GM21619 (cell line): ENCODE measurements at regions not wholly inside any gene's neighbourhood (a gene's known extent, or its start where the extent isn't known, plus 50 kb on each side); places are given as distances from the start of the nearest gene placed in this dataset.
A peak's percentile ranks its signal among the peaks of the same experiment; 100 is the strongest.
"Not testable (repeated sequence)": the region's sequence is repeated elsewhere in the genome, so short reads cannot be mapped to it uniquely, and the experiment has no call there.

Source experiments
- ATAC-seq: cut with Tn5 transposase; IDR thresholded peaks from one replicate; pipeline ENCODE4 v1.9.1; 2021; ENCODE audit not compliant: unreplicated experiment

DNA sequence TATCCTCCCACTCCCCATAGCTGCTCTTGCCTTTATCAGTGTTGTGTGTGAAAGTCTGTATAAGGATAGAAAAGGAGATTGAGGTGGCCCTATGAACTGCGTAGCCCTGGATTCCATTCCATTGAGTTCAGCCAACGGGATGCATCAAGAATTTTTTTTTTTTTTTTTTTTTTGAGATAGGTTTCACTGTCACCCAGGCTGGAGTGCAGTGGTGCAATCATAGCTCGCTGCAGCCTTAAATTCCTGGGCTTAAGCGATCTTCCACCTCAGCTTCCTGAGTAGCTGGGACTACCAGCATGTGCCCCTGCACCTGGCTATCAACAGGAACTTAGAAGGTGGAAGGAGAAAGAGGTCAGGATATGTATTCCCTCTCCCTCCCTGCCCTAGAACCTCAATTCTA is 187.2 kb upstream of the SPRY1 start:
- ATAC-seq, result no peak

DNA sequence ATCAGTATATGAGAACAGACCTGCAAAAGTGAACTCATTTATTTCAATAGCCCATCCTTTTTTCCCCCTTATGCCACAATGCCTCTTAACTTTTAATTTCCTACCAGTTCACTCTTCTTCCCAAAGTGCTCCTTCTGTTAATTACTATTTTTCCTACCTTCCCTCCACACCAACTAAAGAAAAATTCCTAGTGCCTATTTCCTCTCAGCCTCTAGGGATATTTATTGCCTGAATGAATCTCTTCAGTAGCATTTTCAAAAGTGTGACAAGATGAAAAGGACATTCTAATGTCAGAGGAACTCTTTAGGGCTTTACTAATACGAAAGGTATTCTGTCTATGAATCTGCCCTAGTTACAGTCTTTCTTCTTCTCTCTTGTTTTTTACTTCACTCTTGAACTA is 181.1 kb upstream of the SPRY1 start:
- no peak for ATAC-seq

DNA sequence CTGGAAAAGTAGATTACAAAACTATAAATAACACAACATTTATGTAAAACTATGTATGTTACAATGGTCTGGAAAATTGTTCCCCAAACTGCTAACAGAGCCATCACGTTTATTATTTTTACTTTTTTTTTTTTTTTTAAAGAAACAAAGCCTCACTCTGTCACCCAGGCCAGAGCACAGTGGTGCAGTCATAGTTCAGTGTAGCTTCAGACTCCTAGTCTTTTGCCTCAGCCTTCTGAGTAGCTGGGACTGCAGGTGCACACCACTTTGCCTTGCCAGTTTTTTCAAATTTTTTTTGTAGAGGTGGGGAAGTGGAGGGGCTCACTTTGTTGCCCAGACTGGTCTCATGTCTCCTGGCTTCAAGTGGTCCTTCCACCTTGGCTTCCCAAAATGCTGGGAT is 180.1 kb upstream of the SPRY1 start:
- ATAC-seq, result no peak

DNA sequence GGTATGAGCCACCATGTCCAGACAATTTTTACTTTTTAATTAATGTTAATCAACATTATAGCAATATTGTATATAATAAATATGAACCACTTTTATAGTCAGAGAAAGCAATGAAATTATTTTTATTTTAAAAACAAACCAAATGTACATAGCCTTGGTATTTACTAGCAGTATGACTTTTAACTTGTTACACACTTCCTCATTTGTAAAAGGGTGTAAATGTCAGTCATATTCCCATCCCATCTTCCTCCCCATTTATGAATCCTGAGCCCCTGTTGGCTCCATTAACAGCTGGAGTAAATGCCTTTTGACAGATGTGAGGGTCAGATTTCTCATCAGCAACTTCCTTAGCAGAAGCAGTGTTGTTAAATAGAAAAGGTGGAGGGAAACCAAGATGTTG is 179.6 kb upstream of the SPRY1 start:
- ATAC-seq, result no peak

DNA sequence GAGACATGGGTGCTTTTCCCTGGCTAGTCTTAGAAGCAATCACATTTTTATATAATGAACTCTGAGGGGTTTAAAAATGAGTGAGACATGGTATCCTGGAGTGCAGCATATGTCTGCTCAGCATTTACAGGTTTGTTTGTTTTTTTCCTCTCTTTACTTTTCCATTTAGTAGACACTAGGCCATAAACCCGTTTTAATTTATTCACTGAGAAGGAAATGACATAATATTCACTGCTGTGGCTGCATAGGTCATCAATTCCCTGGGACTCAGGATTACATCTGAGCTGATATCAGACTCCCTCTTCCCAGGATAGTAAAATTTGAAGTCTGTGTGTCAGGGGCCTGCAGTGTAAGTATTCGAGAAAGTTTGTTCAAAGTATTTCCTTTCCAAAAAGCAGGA is 178.9 kb upstream of the SPRY1 start:
- no peak for ATAC-seq

DNA sequence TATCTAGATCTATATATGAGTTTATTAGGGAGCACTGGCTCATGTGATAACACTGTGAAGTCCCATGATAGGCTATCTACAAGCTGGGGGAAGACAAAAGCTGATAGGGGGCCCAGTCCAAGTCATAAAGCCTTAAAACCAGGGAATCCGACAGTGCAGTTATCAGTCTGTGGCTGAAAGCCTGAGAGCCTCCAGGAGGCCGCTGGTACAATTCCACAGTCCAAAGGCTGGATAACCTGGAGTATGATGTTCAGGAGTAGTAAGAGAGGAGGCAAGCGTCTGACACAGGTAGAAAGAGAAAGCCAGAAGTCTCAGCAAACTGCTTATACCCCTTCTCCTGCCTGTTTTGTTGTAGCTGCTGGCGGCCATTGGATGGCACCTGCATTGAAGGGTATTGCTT is 177.6 kb upstream of the SPRY1 start:
- ATAC-seq, result no peak

DNA sequence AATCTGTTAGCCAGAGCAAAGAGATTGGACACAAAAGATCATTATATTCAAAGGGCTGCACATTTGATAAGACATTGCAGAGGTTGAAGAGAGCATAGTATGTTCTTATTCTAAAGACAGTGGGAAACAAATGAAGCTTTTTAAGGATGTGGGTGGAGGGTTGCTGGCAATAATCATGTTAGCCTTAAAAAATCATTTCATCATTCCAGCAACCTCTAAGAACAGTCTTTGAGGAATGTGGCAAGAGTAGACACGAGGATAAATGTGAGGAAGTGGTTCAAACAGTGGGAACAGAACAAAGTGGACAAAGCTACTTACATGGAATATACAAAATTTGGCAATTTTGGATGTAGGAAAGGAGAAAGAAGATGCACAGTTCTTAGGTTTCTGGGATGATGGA is 167.3 kb upstream of the SPRY1 start:
- no peak for ATAC-seq

DNA sequence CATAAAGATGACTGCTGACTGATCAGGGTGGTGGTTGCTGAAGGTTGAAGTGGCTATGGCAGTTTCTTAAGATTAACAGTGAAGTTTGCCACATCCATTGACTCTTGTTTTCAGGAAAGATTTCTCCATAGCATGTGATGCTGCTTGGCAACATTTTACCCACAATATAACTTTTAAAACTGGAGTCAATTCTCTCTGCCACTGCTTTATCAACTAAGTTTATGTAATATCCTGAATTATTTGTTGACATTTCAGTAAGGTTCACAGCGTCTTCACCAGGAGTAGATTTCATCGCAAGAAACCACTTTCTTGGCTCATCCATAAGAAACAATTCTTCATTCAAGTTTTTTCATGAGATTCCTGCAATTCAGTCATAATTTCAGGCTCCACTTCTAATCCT is 166.5 kb upstream of the SPRY1 start:
- ATAC-seq, result no peak

DNA sequence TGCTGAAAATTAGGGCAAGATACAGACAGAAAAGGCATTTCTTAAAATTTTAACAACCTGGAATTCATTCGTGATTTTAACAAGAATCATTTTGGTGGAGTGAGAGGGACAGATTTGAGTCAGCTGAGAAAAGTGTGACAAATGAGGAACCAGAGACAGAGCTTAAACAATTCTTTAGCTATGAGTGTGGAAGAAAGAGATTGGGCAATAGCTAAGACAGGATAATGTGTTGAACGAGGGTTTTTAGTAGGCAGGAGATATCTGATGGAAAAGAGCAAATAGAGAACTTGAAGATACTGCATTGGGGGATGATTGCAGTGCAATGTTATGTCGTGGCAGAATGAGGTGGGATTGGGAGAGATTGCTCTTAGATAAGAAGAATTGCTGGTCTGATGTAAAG is 164.2 kb upstream of the SPRY1 start:
- ATAC-seq, result no peak

DNA sequence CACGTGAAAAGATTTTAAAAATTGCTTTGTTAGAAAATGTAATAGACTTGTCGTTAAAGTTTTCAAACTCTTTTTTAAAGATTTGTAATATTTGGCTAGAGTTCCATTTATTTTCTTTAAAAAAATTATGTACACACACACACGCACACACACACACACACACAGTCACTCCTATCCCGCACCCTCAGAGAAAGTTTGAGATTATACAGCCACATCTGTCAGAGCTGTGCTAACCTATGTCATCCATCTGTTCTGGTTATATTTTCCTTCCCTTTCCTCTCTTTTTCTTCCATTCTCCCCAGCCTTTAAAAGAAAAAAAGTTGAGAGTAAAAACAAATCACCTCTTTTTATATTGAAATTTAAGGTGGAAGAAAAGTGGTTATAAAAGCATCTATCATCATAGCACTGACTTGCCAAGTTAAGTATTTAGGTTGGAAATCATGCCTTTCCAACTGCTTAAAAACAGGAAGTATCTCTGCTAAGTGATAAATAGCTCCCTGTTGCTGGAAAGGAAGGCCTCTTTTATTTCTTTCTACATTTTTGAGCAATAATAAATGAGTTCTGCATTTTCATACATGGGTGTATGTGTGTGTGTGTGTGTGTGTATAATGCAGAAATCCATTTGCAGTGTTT is 163.3 kb upstream of the SPRY1 start:
- ATAC-seq, result no peak

DNA sequence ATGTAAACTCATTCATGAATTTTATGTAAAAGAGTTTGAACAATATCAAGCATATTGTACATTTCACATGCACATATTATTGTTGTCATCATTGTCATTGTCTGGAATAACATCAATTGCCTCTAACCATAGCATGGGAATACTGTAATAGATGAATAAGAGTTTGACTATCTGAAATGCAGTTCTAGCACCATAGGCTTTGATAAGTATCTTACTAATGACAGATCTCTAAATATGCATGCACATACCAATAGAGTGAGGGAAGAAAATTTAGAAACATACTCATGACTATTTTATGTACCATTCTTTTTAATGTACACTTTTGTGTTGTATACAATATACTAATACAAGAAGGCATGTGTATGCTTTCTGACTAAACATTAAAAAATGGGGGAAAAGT is 161.6 kb upstream of the SPRY1 start:
- no peak for ATAC-seq

DNA sequence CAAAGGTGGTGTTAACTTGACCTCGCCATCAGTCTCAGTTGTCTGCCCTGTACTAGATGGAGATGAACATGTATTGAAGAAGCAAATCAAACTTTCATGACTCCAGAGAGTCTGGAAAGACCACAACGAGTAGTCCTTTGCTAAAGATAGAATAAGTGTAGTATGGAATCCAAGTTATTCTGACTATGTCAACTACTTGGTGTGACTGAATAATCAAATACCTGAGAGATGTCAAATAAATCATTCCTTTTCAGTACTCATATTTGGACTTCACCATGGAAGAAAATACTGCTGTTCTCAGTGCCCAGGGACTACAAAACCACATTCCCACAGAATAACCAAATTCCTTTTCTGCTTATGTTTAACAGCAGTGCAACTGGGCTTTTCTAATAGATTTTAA is 161.2 kb upstream of the SPRY1 start:
- ATAC-seq, result no peak

DNA sequence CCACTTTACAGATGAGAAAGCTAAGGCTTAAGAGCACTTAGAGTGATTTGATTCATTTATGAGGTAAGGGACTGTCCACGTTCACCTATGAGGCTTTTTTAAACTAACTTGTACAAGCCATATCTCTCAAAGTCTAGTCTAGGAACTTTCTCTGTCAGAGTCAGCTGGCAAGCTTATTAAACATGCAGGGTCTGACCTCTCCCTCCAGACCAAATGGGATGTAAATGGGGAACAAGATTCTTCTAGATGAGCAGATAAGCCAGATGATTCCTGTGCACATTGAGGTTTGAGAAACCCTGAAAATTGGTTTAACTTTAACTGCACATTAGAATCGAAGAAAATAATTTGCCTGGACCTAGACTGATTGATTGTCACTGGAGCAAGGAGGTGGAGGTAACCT is 160.0 kb upstream of the SPRY1 start:
- ATAC-seq, result no peak

DNA sequence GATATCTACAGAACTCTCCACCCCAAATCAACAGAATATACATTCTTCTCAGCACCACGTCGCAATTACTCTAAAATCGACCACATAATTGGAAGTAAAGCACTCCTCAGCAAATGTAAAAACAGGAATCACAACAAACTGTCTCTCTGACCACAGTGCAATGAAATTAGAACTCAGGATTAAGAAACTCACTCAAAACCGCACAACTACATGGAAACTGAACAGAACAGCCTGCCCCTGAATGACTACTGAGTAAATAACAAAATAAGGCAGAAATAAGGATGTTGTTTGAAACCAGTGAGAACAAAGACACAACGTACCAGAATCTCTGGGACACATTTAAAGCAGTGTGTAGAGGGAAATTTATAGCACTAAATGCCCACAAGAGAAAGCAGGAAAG is 156.3 kb upstream of the SPRY1 start:
- not testable (repeated sequence) for ATAC-seq

DNA sequence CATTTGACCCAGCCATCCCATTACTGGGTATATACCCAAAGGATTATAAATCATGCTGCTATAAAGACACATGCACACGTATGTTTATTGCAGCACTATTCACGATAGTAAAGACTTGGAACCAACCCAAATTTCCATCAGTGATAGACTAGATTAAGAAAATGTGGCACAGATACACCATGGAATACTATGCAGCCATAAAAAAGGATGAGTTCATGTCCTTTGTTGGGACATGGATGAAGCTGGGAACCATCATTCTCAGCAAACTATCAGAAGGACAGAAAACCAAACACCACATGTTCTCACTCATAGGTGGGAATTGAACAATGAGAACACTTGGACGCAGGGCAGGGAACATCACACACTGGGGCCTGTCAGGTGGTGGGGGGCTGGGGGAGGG is 153.4 kb upstream of the SPRY1 start:
- not testable (repeated sequence) for ATAC-seq

DNA sequence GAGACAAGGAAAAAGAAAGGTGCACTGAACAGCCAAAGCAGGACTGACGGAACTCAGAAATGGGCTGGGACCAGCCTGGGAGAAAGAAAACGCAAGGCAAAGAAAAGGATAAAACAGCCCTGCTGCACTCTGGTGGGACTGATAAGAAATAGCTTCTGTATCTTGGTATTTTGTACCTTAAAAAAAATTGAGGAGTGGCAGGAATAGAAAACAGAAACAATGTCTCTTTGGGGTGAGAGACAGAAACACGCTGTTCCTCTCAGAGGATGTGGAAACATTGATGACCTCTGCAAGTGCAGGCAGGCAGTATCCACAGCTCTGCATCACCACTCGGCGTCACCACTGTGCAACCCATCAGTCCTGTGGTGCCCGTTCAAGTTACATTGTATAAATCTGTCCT is 152.5 kb upstream of the SPRY1 start:
- ATAC-seq, result peak; percentile 56

DNA sequence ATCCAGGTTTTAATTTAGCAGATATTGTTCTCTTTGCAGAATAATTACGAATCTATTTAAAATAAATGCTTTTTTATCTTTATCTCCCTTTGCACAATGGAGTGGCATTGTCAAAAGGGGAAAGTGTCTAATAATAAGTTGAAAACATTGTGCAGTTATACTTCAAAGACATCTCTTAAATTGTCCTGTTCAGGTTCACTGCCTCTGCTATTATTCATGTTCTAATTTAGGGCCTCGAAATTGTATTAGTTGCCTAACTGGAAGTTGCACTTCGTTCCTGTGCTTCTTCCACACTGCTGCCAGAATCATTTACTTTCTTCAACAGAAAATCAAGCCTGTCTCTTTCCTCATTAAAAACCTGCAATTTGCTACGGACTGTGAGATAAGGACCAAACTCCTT is 150.5 kb upstream of the SPRY1 start:
- ATAC-seq, result no peak

DNA sequence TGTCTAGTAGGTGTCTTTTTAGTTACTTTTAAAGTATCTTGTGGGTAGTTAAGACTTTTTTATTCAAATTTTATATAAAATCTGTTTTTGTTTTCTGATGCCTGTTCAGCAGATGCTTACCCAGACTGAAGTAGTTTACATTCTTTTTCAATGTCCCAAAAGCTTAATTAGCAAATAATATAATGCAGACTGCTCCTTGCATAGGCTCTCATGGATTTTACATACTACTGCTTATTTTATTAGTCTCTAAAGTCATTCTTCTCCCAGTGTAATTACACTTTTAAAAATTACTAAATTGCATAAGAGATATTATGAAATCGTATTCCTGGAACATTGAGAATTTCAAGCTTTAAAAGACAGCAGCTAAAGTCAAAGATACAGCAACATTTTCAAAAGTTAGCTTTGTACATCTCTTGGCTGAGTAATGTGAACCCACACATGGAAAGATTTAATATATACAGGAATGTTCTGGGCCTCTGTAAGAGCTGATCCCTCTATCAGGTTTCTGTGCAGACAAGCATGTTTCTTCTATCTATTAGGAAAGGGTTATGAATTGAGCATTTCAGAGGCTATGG is 148.4 kb upstream of the SPRY1 start:
- no peak for ATAC-seq

DNA sequence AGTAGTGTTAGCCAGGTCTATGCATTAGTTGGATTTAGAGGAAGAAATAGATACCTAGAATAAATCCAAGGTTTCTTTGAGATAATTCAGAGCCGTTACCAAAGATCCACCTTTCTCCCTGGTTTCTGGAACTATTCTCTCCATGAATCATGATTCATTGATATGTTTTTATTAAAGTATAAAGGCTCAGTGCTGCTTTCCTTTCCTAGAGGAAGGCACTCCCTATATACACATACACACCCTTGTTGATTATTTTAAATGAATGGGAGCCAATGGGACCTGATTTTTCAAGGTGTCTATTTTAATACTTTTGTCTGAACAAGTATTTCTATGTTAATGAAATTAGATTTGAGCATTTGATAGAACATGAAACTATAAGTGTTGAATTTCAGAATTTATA is 146.8 kb upstream of the SPRY1 start:
- ATAC-seq, result no peak

DNA sequence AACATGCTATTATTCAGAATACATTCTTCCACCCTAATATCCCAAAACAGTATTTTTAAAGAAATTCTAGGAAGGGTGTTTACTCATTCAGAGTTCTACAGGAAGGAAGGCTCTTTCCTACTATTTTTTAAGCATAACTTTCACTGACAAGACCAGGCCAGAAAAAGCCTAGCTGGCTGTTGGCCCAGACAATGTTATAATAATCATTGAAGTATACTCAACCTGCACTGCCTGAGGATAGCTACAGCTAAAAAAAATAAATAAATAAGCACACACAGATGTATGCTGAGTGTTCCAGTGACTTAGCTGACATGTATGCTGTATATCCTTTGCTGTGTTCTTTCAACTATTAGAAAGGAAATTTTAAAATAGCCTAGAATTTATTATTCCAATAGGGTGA is 145.8 kb upstream of the SPRY1 start:
- ATAC-seq, result no peak

DNA sequence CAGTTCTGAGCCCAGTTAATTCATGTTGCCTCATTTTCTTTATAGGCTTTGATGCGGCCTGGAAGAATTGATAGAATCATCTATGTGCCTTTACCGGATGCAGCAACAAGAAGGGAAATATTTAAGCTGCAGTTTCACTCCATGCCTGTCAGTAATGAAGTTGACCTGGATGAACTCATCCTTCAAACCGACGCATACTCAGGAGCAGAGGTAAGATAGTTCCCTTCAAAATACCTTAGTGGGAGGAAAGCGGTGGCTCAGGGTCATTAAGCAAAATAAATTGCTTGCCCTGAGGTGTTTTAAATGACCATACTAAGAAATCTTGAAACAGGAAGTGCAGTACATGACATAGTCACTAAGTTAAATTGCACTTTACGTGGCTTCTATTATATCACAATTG is 140.6 kb upstream of the SPRY1 start:
- ATAC-seq, result no peak

DNA sequence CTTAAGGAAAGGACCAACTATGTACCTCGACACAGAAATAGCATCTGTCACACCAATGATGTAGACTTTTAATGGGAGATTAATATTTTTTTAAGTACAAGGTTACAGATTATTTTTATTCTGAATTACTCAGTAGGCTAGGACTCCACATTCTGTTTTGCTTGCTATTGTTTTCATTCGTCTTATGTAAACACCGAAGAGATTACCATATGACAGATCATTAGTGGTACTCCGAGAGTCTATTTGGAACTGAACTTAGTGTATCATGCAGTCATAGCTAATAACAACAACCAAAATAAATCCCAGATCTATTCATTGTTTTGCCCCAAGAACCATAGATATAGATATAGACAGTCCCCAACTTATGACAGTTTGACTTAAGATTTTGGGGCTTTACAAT is 139.7 kb upstream of the SPRY1 start:
- no peak for ATAC-seq

DNA sequence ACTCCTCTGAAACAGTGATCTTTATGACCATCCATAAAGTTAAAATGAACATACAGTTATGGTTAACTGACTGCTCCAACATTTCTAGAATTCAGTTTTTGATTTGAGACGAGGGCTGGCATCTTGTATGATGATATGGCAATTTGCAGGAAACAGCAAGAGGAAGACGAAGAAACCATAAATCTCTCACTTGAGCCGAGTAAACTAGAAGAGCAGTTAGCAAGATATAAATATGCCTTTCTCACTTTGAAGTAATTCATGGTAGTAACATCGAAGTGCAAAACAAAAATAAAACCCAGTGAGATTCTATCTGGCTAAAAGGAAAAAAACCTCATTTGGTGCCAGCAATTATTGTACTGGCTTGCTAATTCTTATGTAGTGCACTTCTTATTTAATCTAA is 139.0 kb upstream of the SPRY1 start:
- no peak for ATAC-seq
